ENCODE measurements at regions not wholly inside any gene's neighbourhood (a gene's known extent, or its start where the extent isn't known, plus 50 kb on each side); places are given as distances from the start of the nearest gene placed in this dataset.

GRCh38 chr3:66593978-66594377 lies 93.2 kb upstream of the LRIG1 start:
- TF ChIP-seq EP300 (IDR thresholded peaks at IDR 0.05) = no peak
- no peak for TF ChIP-seq POLR2A (IDR thresholded peaks at IDR 0.05)

Data from ovary (tissue), 1 donor.